ENCODE measurements at regions not wholly inside any gene's neighbourhood (a gene's known extent, or its start where the extent isn't known, plus 50 kb on each side); places are given as distances from the start of the nearest gene placed in this dataset.

DNA sequence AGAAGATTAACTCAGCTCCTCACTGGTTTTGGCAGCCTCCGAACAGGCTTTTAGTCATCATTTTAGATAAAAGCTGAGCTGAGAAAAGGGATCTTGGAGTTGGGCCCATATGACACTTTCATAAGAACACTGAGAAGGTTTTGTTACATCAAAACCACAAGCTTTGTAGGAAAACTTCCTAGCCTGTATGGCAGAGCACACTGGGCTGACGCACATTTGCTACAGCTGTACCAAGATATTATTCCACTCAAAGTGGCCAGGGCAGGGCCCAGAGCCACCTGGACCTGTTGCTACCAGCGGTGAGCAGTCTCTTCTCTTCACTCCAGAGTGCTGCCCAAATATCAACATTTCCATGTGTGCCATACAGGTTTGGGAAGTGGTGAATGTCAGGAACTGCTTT is 160.5 kb upstream of the CCDC54 start:
- Histone ChIP-seq H3K27me3 (replicated peaks in 2 of 5; ENCODE audit: control insufficient read depth in 4 of 5, insufficient read depth in 5 of 5, low read length in 4 of 5) (no peaks in the 10 kb centered on the region), H3K36me3 (ENCODE audit: control insufficient read depth in 4 of 4, insufficient read depth in 4 of 4, low read length in 3 of 4) (no peaks in the 10 kb centered on the region), H3K4me1 (ENCODE audit: control extremely low read depth in 1 of 4, control insufficient read depth in 4 of 4, insufficient read depth in 4 of 4, low read length in 3 of 4) (no peaks in the 10 kb centered on the region), H3K9me3 (ENCODE audit: control extremely low read depth in 1 of 5, control insufficient read depth in 4 of 5, insufficient read depth in 2 of 5, low read depth in 1 of 5, low read length in 4 of 5) (peaks cover 0 to 4% (median 0%) of the 10 kb centered on the region in 5 experiments), H3K4me3 (ENCODE audit: control insufficient read depth in 1 of 7, extremely low read depth in 1 of 7, insufficient read depth in 4 of 7, low read depth in 2 of 7, low read length in 6 of 7) (no peak overlapping the region), H3K27ac (ENCODE audit: insufficient read depth in 1 of 2, low read depth in 1 of 2, low read length in 2 of 2, poor library complexity in 1 of 2, severe bottlenecking in 2 of 2) (no peak overlapping the region)
- POLR2A ChIA-PET: no interaction called here
- DNase-seq: no peak
- CTCF ChIA-PET: no interaction called here
- 100% methylated on average over 1 of the region's 3 CpGs for WGBS (ENCODE audit: insufficient coverage)

DNA sequence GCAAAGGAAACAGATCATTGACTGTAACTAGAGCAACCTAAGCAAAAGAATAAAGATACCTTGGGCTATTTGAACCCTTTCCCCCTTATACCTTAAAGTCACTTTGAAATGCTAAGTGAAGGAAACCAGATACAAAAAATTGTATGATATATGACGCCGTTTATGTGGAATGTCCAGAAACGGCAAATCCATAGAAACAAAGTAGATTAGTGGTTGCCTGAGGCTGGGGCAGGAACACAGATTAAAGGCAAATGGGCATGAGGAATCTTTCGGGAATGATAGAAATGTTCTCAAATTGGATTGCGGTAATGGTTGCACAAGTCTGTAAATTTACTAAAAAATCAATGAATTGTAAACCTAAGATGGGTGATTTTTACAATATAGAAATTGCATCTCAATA is 160.1 kb upstream of the CCDC54 start:
- ChIA-PET CTCF (no interaction called here), POLR2A (no interaction called here)
- Histone ChIP-seq H3K4me1 (ENCODE audit: control extremely low read depth in 1 of 4, control insufficient read depth in 4 of 4, insufficient read depth in 4 of 4, low read length in 3 of 4) (no peaks in the 10 kb centered on the region), H3K27ac (ENCODE audit: insufficient read depth in 1 of 2, low read depth in 1 of 2, low read length in 2 of 2, poor library complexity in 1 of 2, severe bottlenecking in 2 of 2) (no peak overlapping the region), H3K4me3 (ENCODE audit: control insufficient read depth in 1 of 7, extremely low read depth in 1 of 7, insufficient read depth in 4 of 7, low read depth in 2 of 7, low read length in 6 of 7) (no peak overlapping the region), H3K36me3 (ENCODE audit: control insufficient read depth in 4 of 4, insufficient read depth in 4 of 4, low read length in 3 of 4) (no peaks in the 10 kb centered on the region), H3K9me3 (ENCODE audit: control extremely low read depth in 1 of 5, control insufficient read depth in 4 of 5, insufficient read depth in 2 of 5, low read depth in 1 of 5, low read length in 4 of 5) (peaks cover 0 to 4% (median 0%) of the 10 kb centered on the region in 5 experiments), H3K27me3 (replicated peaks in 2 of 5; ENCODE audit: control insufficient read depth in 4 of 5, insufficient read depth in 5 of 5, low read length in 4 of 5) (no peaks in the 10 kb centered on the region)
- no peak for DNase-seq
- 82% methylated on average over 4 of the region's 5 CpGs for WGBS (ENCODE audit: insufficient coverage)

DNA sequence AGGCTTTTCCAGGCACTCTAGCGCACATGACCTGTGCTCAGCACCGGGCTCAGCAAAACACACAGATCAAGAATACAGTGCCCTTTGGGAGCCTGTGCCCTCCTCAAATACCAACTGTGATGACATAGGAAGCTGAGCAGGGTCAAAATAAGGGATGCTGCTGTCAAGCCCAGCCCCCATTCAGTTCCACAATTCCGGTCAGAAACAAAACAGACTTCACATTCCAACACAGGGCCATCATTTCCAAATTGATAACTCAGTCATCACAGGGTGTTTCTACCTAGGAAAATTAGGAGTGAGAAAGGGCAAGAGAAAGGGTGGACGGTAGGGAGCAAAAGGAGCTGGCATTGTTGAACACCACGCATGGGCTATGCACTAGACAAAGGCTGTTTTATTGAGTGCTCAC is 158.4 kb upstream of the CCDC54 start:
- POLR2A ChIA-PET: no interaction called here
- WGBS (ENCODE audit: insufficient coverage): 100% methylated on average over 4 of the region's 5 CpGs
- H3K36me3 ChIP-seq (ENCODE audit: control insufficient read depth in 4 of 4, insufficient read depth in 4 of 4, low read length in 3 of 4): no peaks in the 10 kb centered on the region
- no peak overlapping the region for H3K4me3 ChIP-seq (ENCODE audit: control insufficient read depth in 1 of 7, extremely low read depth in 1 of 7, insufficient read depth in 4 of 7, low read depth in 2 of 7, low read length in 6 of 7)
- no peak for DNase-seq
- H3K27ac ChIP-seq (ENCODE audit: insufficient read depth in 1 of 2, low read depth in 1 of 2, low read length in 2 of 2, poor library complexity in 1 of 2, severe bottlenecking in 2 of 2): no peak overlapping the region
- CTCF ChIA-PET: interaction anchor here (1.2 kb wide), 1 partner anchor 17 kb away, joined by 5 read pairs; no protein-coding TSS in a partner anchor
- peaks cover 0 to 4% (median 0%) of the 10 kb centered on the region in 5 experiments for H3K9me3 ChIP-seq (ENCODE audit: control extremely low read depth in 1 of 5, control insufficient read depth in 4 of 5, insufficient read depth in 2 of 5, low read depth in 1 of 5, low read length in 4 of 5)
- no peaks in the 10 kb centered on the region for H3K27me3 ChIP-seq (replicated peaks in 2 of 5; ENCODE audit: control insufficient read depth in 4 of 5, insufficient read depth in 5 of 5, low read length in 4 of 5)
- no peaks in the 10 kb centered on the region for H3K4me1 ChIP-seq (ENCODE audit: control extremely low read depth in 1 of 4, control insufficient read depth in 4 of 4, insufficient read depth in 4 of 4, low read length in 3 of 4)

DNA sequence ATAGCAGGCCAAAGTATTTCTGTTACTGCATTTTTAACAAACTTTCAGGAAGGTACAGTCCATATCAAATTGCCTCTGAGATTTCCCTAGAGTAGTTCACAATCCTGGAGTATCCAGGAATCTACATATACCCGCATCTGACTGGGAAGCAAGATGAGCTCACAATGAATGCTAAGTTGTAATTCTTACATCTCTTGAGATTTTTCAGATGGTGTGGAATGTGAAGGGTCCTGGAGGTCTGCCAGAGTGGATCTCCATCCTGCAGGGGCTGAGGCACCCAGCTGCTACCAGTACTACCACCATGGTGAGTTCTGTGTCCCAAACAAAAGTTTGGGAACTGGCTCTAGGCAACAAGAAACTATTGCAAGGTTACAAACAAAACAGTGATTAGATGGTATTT is 156.7 kb upstream of the CCDC54 start:
- Histone ChIP-seq H3K9me3 (ENCODE audit: control extremely low read depth in 1 of 5, control insufficient read depth in 4 of 5, insufficient read depth in 2 of 5, low read depth in 1 of 5, low read length in 4 of 5) (peaks cover 0 to 1% (median 0%) of the 10 kb centered on the region in 5 experiments), H3K4me1 (ENCODE audit: control extremely low read depth in 1 of 4, control insufficient read depth in 4 of 4, insufficient read depth in 4 of 4, low read length in 3 of 4) (no peaks in the 10 kb centered on the region), H3K27ac (ENCODE audit: insufficient read depth in 1 of 2, low read depth in 1 of 2, low read length in 2 of 2, poor library complexity in 1 of 2, severe bottlenecking in 2 of 2) (no peak overlapping the region), H3K27me3 (replicated peaks in 2 of 5; ENCODE audit: control insufficient read depth in 4 of 5, insufficient read depth in 5 of 5, low read length in 4 of 5) (no peaks in the 10 kb centered on the region), H3K36me3 (ENCODE audit: control insufficient read depth in 4 of 4, insufficient read depth in 4 of 4, low read length in 3 of 4) (no peaks in the 10 kb centered on the region), H3K4me3 (ENCODE audit: control insufficient read depth in 1 of 7, extremely low read depth in 1 of 7, insufficient read depth in 4 of 7, low read depth in 2 of 7, low read length in 6 of 7) (no peak overlapping the region)
- no CpG with 5 or more reads among the region's 1 CpG for WGBS (ENCODE audit: insufficient coverage)
- no peak for DNase-seq
- ChIA-PET CTCF (no interaction called here), POLR2A (no interaction called here)

DNA sequence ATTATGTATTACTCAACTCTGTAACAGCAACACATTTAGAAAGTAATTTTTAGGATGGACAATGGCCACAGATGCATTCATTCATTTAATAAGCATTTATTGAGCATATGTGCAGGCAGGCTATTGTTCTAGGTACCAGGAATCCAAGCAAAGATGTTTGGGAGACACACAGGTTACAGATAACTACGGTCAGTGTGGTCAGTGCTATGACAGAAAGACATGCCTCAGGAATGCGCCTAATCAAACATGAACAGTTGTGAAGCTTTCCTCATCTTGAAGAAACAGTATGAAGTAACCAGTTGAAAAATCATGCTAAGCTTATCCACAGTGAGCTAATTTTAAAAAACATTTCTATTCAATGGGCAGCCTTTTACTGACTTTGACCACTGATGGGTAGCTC is 155.4 kb upstream of the CCDC54 start:
- 100% methylated on average over 2 of the region's 2 CpGs for WGBS (ENCODE audit: insufficient coverage)
- H3K27ac ChIP-seq (ENCODE audit: insufficient read depth in 1 of 2, low read depth in 1 of 2, low read length in 2 of 2, poor library complexity in 1 of 2, severe bottlenecking in 2 of 2): no peak overlapping the region
- POLR2A ChIA-PET: interaction anchor here (0.7 kb wide), 1 partner anchor 654 kb away, joined by 3 read pairs; no protein-coding TSS in a partner anchor
- no peaks in the 10 kb centered on the region for H3K4me1 ChIP-seq (ENCODE audit: control extremely low read depth in 1 of 4, control insufficient read depth in 4 of 4, insufficient read depth in 4 of 4, low read length in 3 of 4)
- H3K4me3 ChIP-seq (ENCODE audit: control insufficient read depth in 1 of 7, extremely low read depth in 1 of 7, insufficient read depth in 4 of 7, low read depth in 2 of 7, low read length in 6 of 7): no peak overlapping the region
- DNase-seq: no peak
- H3K36me3 ChIP-seq (ENCODE audit: control insufficient read depth in 4 of 4, insufficient read depth in 4 of 4, low read length in 3 of 4): no peaks in the 10 kb centered on the region
- CTCF ChIA-PET: interaction anchor here (1.7 kb wide), 1 partner anchor 12 kb away, joined by 4 read pairs; no protein-coding TSS in a partner anchor
- no peaks in the 10 kb centered on the region for H3K9me3 ChIP-seq (ENCODE audit: control extremely low read depth in 1 of 5, control insufficient read depth in 4 of 5, insufficient read depth in 2 of 5, low read depth in 1 of 5, low read length in 4 of 5)
- no peaks in the 10 kb centered on the region for H3K27me3 ChIP-seq (replicated peaks in 2 of 5; ENCODE audit: control insufficient read depth in 4 of 5, insufficient read depth in 5 of 5, low read length in 4 of 5)

DNA sequence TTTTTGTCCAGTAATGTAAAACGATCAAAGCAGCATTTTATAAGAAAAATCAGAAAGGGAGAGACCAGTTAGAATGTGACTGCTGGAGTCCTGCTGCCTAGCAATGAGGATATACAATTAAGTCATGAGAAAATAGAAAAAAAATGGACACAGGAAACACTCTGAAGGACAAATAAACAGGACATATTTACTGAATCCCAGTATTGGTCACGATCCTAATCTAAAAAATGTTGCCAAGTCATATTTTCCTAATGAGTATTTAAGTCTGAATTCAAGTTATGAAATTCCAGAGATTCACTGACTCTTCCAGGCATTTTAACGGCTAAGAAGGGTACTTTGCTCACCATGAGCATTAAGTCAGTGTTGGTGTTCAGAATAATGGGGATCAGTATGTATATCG is 154.3 kb upstream of the CCDC54 start:
- 100% methylated on average over 2 of the region's 4 CpGs for WGBS (ENCODE audit: insufficient coverage)
- Histone ChIP-seq H3K36me3 (ENCODE audit: control insufficient read depth in 4 of 4, insufficient read depth in 4 of 4, low read length in 3 of 4) (no peaks in the 10 kb centered on the region), H3K4me3 (ENCODE audit: control insufficient read depth in 1 of 7, extremely low read depth in 1 of 7, insufficient read depth in 4 of 7, low read depth in 2 of 7, low read length in 6 of 7) (no peak overlapping the region), H3K27me3 (replicated peaks in 2 of 5; ENCODE audit: control insufficient read depth in 4 of 5, insufficient read depth in 5 of 5, low read length in 4 of 5) (no peaks in the 10 kb centered on the region), H3K9me3 (ENCODE audit: control extremely low read depth in 1 of 5, control insufficient read depth in 4 of 5, insufficient read depth in 2 of 5, low read depth in 1 of 5, low read length in 4 of 5) (no peaks in the 10 kb centered on the region), H3K4me1 (ENCODE audit: control extremely low read depth in 1 of 4, control insufficient read depth in 4 of 4, insufficient read depth in 4 of 4, low read length in 3 of 4) (no peaks in the 10 kb centered on the region), H3K27ac (ENCODE audit: insufficient read depth in 1 of 2, low read depth in 1 of 2, low read length in 2 of 2, poor library complexity in 1 of 2, severe bottlenecking in 2 of 2) (no peak overlapping the region)
- ChIA-PET CTCF (interaction anchor here (1.7 kb wide), 1 partner anchor 11 kb away, joined by 4 read pairs; no protein-coding TSS in a partner anchor), POLR2A (no interaction called here)
- no peak for DNase-seq

DNA sequence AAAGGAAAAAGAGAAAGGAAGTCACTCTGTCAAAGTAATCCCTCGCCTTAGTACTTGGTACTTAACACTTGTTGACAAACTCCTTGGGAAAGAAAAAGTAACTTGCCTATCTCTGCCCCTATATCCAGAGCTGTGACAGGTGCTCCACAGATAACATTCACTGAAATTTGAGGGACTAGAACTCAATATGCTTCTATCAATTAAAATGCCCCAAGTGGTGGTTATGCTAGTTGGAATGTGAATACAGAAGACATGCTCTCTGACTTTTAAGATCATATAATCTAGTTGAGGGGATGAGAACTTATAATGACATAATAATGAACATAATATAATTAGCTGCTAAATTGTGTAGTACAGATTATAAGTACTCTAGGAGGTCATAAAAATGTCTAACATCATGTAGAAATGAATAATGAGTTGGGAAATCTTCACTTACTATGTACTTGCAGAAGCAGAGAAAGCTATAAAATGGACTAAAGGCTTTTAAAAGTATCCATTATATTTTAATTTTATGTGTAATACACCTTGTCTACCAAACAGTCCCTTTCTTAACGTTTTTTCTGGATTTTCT is 153.1 kb upstream of the CCDC54 start:
- CTCF ChIA-PET: interaction anchor here (4.5 kb wide), 1 partner anchor 12 kb away, joined by 17 read pairs; no protein-coding TSS in a partner anchor
- Histone ChIP-seq H3K4me3 (ENCODE audit: control insufficient read depth in 1 of 7, extremely low read depth in 1 of 7, insufficient read depth in 4 of 7, low read depth in 2 of 7, low read length in 6 of 7) (no peak overlapping the region), H3K27me3 (replicated peaks in 2 of 5; ENCODE audit: control insufficient read depth in 4 of 5, insufficient read depth in 5 of 5, low read length in 4 of 5) (no peaks in the 10 kb centered on the region), H3K4me1 (ENCODE audit: control extremely low read depth in 1 of 4, control insufficient read depth in 4 of 4, insufficient read depth in 4 of 4, low read length in 3 of 4) (no peaks in the 10 kb centered on the region), H3K27ac (ENCODE audit: insufficient read depth in 1 of 2, low read depth in 1 of 2, low read length in 2 of 2, poor library complexity in 1 of 2, severe bottlenecking in 2 of 2) (no peak overlapping the region), H3K9me3 (ENCODE audit: control extremely low read depth in 1 of 5, control insufficient read depth in 4 of 5, insufficient read depth in 2 of 5, low read depth in 1 of 5, low read length in 4 of 5) (no peaks in the 10 kb centered on the region), H3K36me3 (ENCODE audit: control insufficient read depth in 4 of 4, insufficient read depth in 4 of 4, low read length in 3 of 4) (no peaks in the 10 kb centered on the region)
- DNase-seq: no peak
- POLR2A ChIA-PET: no interaction called here
- WGBS (ENCODE audit: insufficient coverage): no CpG with 5 or more reads among the region's 2 CpGs

Measured in common myeloid progenitor, CD34-positive (primary cell).